Sigmoid colon (tissue), 6 donors: ENCODE measurements at regions not wholly inside any gene's neighbourhood (a gene's known extent, or its start where the extent isn't known, plus 50 kb on each side); places are given as distances from the start of the nearest gene placed in this dataset.

Source experiments
- DNase-seq: peaks from one replicate; pipeline ENCODE4 v3.0.0-alpha.2; 2019
- H3K27ac ChIP-seq, 4 donors: fragments of 200-600 bp; sonication (generic); one replicate each; pipeline ENCODE4 v1.5.1; 2016 to 2019; ENCODE audit warnings: mild to moderate bottlenecking in 1 of 4
- H3K27me3 ChIP-seq, 3 donors: fragments of 200-600 bp; sonication (generic); one replicate each; pipeline ENCODE4 v1.5.1; 2019; ENCODE audit warnings: mild to moderate bottlenecking in 1 of 3
- H3K36me3 ChIP-seq, 4 donors: fragments of 200-600 bp; sonication (generic); one replicate each; pipeline ENCODE4 v1.5.1; 2016 to 2019
- H3K4me1 ChIP-seq, 4 donors: fragments of 200-600 bp; sonication (generic); one replicate each; pipeline ENCODE4 v1.5.1; 2017 to 2019
- H3K4me3 ChIP-seq, 4 donors: fragments of 200-600 bp; sonication (generic); one replicate each; pipeline ENCODE4 v1.5.1; 2017 to 2019; ENCODE audit warnings: mild to moderate bottlenecking in 2 of 4, moderate library complexity in 1 of 4
- H3K9me3 ChIP-seq, 4 donors: fragments of 200-600 bp in 3 of 4; sonication (generic) in 3 of 4; one replicate each; pipeline versions ENCODE4 v1.5.1 to v1.6.1; 2013 to 2019
- CTCF ChIP-seq, 4 experiments: fragments of 450-650 bp in 3 of 4; fragments of 200-600 bp in 1 of 4; IDR thresholded peaks; one replicate each; pipeline ENCODE4 v1.5.1; 2016 to 2019; ENCODE audit warnings: antibody characterized with exemption in 4 of 4, mild to moderate bottlenecking in 3 of 4, moderate library complexity in 2 of 4
- EP300 ChIP-seq, 4 donors: sonication (generic); formaldehyde crosslinking; IDR thresholded peaks; one replicate each; pipeline ENCODE4 v1.6.1; 2017; ENCODE audit warnings: antibody characterized with exemption in 4 of 4
- POLR2A ChIP-seq, 2 donors: fragments of 450-650 bp; IDR thresholded peaks; one replicate each; pipeline ENCODE4 v1.6.1; 2016; ENCODE audit warnings: antibody characterized with exemption in 2 of 2, mild to moderate bottlenecking in 2 of 2, moderate library complexity in 2 of 2
- POLR2AphosphoS5 ChIP-seq, 4 donors: sonication (generic); formaldehyde crosslinking; IDR thresholded peaks; one replicate each; pipeline ENCODE4 v1.6.1; 2017; ENCODE audit warnings: antibody characterized with exemption in 4 of 4
- WGBS, 2 donors: extraction: QIAGEN DNeasy Blood & Tissue Kit; methylation state at CpG; one replicate each; pipeline ENCODE4 v1.1.7; 2013; 5-methylcytosine and 5-hydroxymethylcytosine counted together
- intact Hi-C: fragments of 100-400 bp; cut with DNase I; formaldehyde crosslinking; loops from one replicate; pipeline ENCODE4 v1.15.1; 2023
- donor health status: healthy with polysubstance abuse.
- donor health status: healthy.

DNA sequence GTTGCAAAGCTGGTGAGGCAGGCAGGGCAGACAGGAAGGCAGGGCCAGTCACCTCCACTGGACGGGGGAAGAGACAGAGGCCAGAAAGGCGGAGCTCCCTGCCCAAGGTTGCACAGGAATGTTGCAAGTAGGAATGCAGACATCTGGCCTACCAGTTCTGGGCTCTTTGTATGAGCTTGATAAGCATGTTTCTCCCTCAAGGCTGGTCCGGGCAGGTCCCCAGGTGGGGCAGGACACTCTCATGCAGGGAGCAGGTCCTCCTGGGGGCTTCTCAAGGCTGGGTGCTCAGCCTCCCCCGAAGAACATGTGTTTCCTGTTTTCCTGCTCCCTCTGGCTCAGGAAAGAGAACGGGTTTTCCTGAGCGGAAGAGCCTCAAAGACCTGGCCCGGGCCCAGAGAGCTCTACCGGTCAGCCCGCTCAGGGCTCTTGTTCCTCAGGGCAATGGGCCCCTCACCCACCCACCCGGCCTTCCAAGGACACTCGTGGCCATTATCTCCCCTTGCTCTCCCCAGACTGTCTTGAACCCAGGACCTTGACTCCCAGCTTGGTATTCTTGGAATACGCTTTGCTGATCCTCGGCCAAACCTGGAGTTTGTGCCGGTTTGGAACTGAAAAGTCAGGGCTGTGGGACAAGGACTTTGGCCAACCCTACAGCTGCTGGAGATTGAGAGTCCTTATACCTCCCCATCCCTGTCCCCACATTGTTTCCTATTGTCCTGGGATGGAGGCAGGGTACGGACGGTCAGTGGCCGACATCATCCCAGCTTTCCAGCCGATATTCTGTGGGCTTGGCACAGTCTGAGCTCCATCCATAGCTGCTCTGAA is 87.7 kb upstream of the HAAO start:
- Histone ChIP-seq H3K27ac (peak overlapping the region; percentile 18 to 41 (median 34)), H3K27me3 (no peaks in the 10 kb centered on the region), H3K36me3 (no peaks in the 10 kb centered on the region), H3K4me3 (no peak overlapping the region), H3K9me3 (no peaks in the 10 kb centered on the region), H3K4me1 (peaks cover 0 to 21% (median 20%) of the 10 kb centered on the region in 4 donors)
- TF ChIP-seq POLR2AphosphoS5 (IDR thresholded peaks at IDR 0.05): no peak
- TF ChIP-seq EP300 (IDR thresholded peaks at IDR 0.05): no peak
- TF ChIP-seq POLR2A (IDR thresholded peaks at IDR 0.05): no peak
- TF ChIP-seq CTCF (IDR thresholded peaks at IDR 0.05): no peak
- no peak for DNase-seq
- intact Hi-C loops: no loop called here
- 68 to 81% methylated on average over 18 of the region's 18 CpGs for WGBS, 2 donors

DNA sequence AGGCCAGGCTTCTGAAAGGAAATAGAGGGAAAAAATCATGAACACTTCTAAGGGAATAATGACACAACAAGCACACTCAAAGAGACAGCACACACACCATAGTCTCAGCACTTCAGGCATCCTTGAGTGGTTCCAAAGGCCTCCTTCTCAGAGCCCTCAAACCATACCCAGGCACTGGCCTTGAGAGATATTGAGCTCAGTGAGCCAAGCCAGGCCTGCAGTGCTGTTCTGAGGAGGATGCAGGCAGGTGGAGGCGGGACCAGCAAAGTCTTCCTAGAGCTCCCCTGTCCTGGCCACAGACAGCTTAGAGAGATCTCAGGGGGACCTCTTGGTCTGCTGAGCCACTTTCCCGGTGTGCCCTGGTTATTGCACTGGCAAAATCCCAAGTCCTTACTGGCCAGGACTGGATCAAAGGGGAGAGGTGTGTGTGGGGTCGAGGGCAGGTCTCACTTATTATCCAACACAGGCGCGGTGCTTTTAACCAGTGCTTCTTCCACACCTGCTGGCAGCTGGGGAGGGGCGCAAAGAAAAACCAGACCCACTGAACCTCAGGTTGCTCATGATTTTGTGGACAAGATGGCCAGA is 86.8 kb upstream of the HAAO start:
- DNase-seq: no peak
- WGBS, 2 donors: 48 to 77% methylated on average over 6 of the region's 6 CpGs
- peaks cover 0 to 29% (median 25%) of the 10 kb centered on the region in 4 donors for H3K4me1 ChIP-seq
- H3K36me3 ChIP-seq: no peaks in the 10 kb centered on the region
- no peaks in the 10 kb centered on the region for H3K27me3 ChIP-seq
- no peak overlapping the region for H3K4me3 ChIP-seq
- H3K9me3 ChIP-seq: no peaks in the 10 kb centered on the region
- TF ChIP-seq CTCF (IDR thresholded peaks at IDR 0.05) (no peak), POLR2A (IDR thresholded peaks at IDR 0.05) (no peak), EP300 (IDR thresholded peaks at IDR 0.05) (no peak), POLR2AphosphoS5 (IDR thresholded peaks at IDR 0.05) (no peak)
- peak overlapping the region; percentile 18 to 33 (median 26) for H3K27ac ChIP-seq
- intact Hi-C loops: no loop called here

GRCh38 chr2:42878581-42878980 is 86.2 kb upstream of the HAAO start:
- peak overlapping the region in 3 of 4 donors; percentile 21 to 33 (median 31) for H3K27ac ChIP-seq
- no peak overlapping the region for H3K4me3 ChIP-seq
- peaks cover 0 to 31% (median 25%) of the 10 kb centered on the region in 4 donors for H3K4me1 ChIP-seq
- TF ChIP-seq POLR2A (IDR thresholded peaks at IDR 0.05): no peak
- no peak for TF ChIP-seq POLR2AphosphoS5 (IDR thresholded peaks at IDR 0.05)
- no peak for TF ChIP-seq EP300 (IDR thresholded peaks at IDR 0.05)
- no peak for TF ChIP-seq CTCF (IDR thresholded peaks at IDR 0.05)
- no peaks in the 10 kb centered on the region for H3K36me3 ChIP-seq
- no peak for DNase-seq
- H3K27me3 ChIP-seq: no peaks in the 10 kb centered on the region
- intact Hi-C loops: no loop called here
- 81 to 89% methylated on average over 4 of the region's 4 CpGs for WGBS, 2 donors
- H3K9me3 ChIP-seq: no peaks in the 10 kb centered on the region

DNA sequence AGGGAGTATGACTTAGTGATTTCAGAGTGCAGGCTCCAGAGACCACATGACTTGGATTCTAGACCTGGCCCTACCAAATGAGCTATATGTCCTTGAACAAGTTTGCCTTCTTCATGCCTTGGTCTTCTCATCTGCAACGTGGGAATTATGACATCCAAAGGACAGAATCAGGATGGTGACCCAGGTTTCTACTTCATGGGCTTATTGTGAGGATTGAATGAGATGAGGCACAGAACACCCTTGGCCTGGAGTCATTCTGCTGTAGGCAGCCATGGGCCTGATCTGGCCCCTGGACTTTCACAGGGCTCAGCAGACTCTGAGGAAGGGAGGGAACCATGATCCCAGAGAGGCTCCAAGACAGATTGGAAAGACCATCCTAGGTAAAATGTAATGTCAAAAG is 85.6 kb upstream of the HAAO start:
- Histone ChIP-seq H3K9me3 (no peaks in the 10 kb centered on the region), H3K27me3 (no peaks in the 10 kb centered on the region), H3K4me1 (peaks cover 0 to 35% (median 25%) of the 10 kb centered on the region in 4 donors), H3K36me3 (no peaks in the 10 kb centered on the region), H3K27ac (peak overlapping the region in 2 of 4 donors; percentile 31 to 33), H3K4me3 (no peak overlapping the region)
- DNase-seq: no peak
- intact Hi-C loops: no loop called here
- no peak for TF ChIP-seq EP300 (IDR thresholded peaks at IDR 0.05)
- TF ChIP-seq POLR2AphosphoS5 (IDR thresholded peaks at IDR 0.05): no peak
- no peak for TF ChIP-seq POLR2A (IDR thresholded peaks at IDR 0.05)
- TF ChIP-seq CTCF (IDR thresholded peaks at IDR 0.05): no peak
- WGBS, 2 donors: 81 to 94% methylated on average over 1 of the region's 1 CpG
